ENCODE measurements at regions not wholly inside any gene's neighbourhood (a gene's known extent, or its start where the extent isn't known, plus 50 kb on each side); places are given as distances from the start of the nearest gene placed in this dataset.

- no peaks in the 10 kb centered on the region for H4K20me1 ChIP-seq (ENCODE audit: control insufficient read depth, insufficient read depth, insufficient read length)
- no peak overlapping the region for H2BK12ac ChIP-seq (ENCODE audit: insufficient read length, low read depth, low read length)
- no peak overlapping the region for H3K14ac ChIP-seq (ENCODE audit: insufficient read depth, low read length)
- H3K27ac ChIP-seq (ENCODE audit: insufficient read length, low read depth, low read length), result no peak overlapping the region
- no peak overlapping the region for H3K18ac ChIP-seq (ENCODE audit: insufficient read length, low read depth, low read length)
- DNase-seq, result no peak
- Mint-ChIP-seq H3K27me3 (ENCODE audit: low read depth) (no peaks in the 10 kb centered on the region), H3K36me3 (ENCODE audit: insufficient read depth in 1 of 3, low read depth in 3 of 3) (no peaks in the 10 kb centered on the region), H3K27ac (no peak overlapping the region), H3K4me1 (no peaks in the 10 kb centered on the region), H3K9me3 (no peaks in the 10 kb centered on the region), H3K4me3 (no peak overlapping the region)
- no peak overlapping the region for H3T11ph ChIP-seq (ENCODE audit: low read length)
- no peaks in the 10 kb centered on the region for H3K9me3 ChIP-seq (ENCODE audit: control insufficient read depth, low read depth, low read length)
- H4K5ac ChIP-seq (ENCODE audit: insufficient read length, low read depth, low read length), result no peak overlapping the region
- no peak overlapping the region for H2AK5ac ChIP-seq (ENCODE audit: insufficient read length, low read length)
- no peaks in the 10 kb centered on the region for H3K79me1 ChIP-seq (ENCODE audit: insufficient read depth, low read depth, low read length, poor library complexity, severe bottlenecking)
- no peak overlapping the region for H2BK5ac ChIP-seq (ENCODE audit: insufficient read length, low read length)
- H3K27me3 ChIP-seq (ENCODE audit: insufficient read depth, low read length), result no peaks in the 10 kb centered on the region
- H3K4me1 ChIP-seq (ENCODE audit: insufficient read depth, low read length), result no peaks in the 10 kb centered on the region
- no CpG with 5 or more reads among the region's 3 CpGs for WGBS (ENCODE audit: extremely low coverage, insufficient read length, low lambda C conversion rate)
- H2BK20ac ChIP-seq (ENCODE audit: low read depth, low read length, poor library complexity, severe bottlenecking), result no peak overlapping the region
- H4K8ac ChIP-seq (replicated peaks; ENCODE audit: insufficient read length, low read depth, low read length), result no peak overlapping the region
- no peak overlapping the region for H2BK15ac ChIP-seq (ENCODE audit: low read depth, low read length)
- H2AFZ ChIP-seq (ENCODE audit: low read length), result no peak overlapping the region
- H2BK120ac ChIP-seq (ENCODE audit: low read depth, low read length, poor library complexity, severe bottlenecking), result no peak overlapping the region
- H3K23ac ChIP-seq (ENCODE audit: insufficient read length, low read depth, low read length), result no peak overlapping the region
- H3K56ac ChIP-seq (ENCODE audit: insufficient read length, low read depth, low read length), result no peak overlapping the region
- no peak overlapping the region for H3K4me2 ChIP-seq (ENCODE audit: insufficient read depth, insufficient read length, low read length)
- no peak overlapping the region for H4K91ac ChIP-seq (ENCODE audit: insufficient read length, low read depth, low read length)
- no peak overlapping the region for H3K4ac ChIP-seq (ENCODE audit: low read depth, low read length)
- no peak overlapping the region for H3K9ac ChIP-seq (ENCODE audit: extremely low read depth, insufficient read length, low read length)
- TF ChIP-seq CTCF (conservative IDR thresholded peaks at IDR 0.05), result no peak
- H3K79me2 ChIP-seq (ENCODE audit: insufficient read depth, low read length), result no peaks in the 10 kb centered on the region
- no peaks in the 10 kb centered on the region for H3K23me2 ChIP-seq (ENCODE audit: insufficient read length, low read depth, low read length, poor library complexity, severe bottlenecking)
Observed at GRCh38 chr20:6673071-6673470, 94.4 kb upstream of the BMP2 start.

Measured in H9 (cell line).